Stomach (tissue), 8 donors: ENCODE measurements at regions not wholly inside any gene's neighbourhood (a gene's known extent, or its start where the extent isn't known, plus 50 kb on each side); places are given as distances from the start of the nearest gene placed in this dataset.
"Not testable (repeated sequence)": the region's sequence is repeated elsewhere in the genome, so short reads cannot be mapped to it uniquely, and the experiment has no call there.

Experiments used
- DNase-seq, 2 donors: peaks; one replicate each; pipeline versions ENCODE4 v3.0.0 to v3.0.0-alpha.2; 2013 to 2019
- H3K27ac ChIP-seq, 5 donors: fragments of 200-600 bp in 4 of 5; sonication (generic) in 4 of 5; one replicate each; pipeline ENCODE4 v1.5.1; 2013 to 2019; ENCODE audit warnings: mild to moderate bottlenecking in 1 of 5, moderate library complexity in 1 of 5
- H3K27me3 ChIP-seq, 3 donors: fragments of 200-600 bp; sonication (generic); one replicate each; pipeline ENCODE4 v1.5.1; 2017 to 2019; ENCODE audit warnings: mixed run types in 1 of 3
- H3K36me3 ChIP-seq, 4 donors: fragments of 200-600 bp; sonication (generic); 1 replicate in 3 of 4; 2 replicates in 1 of 4; pipeline ENCODE4 v1.5.1; 2016 to 2019
- H3K4me1 ChIP-seq, 4 donors: fragments of 200-600 bp; sonication (generic); one replicate each; pipeline ENCODE4 v1.5.1; 2016 to 2019
- H3K4me3 ChIP-seq, 4 donors: fragments of 200-600 bp; sonication (generic) in 3 of 4; one replicate each; pipeline ENCODE4 v1.5.1; 2016 to 2019; ENCODE audit warnings: mild to moderate bottlenecking in 1 of 4
- H3K9me3 ChIP-seq, 4 donors: fragments of 200-600 bp; sonication (generic); one replicate each; pipeline ENCODE4 v1.5.1; 2016 to 2019
- CTCF ChIP-seq, 7 experiments: fragments of 450-650 bp in 4 of 7; fragments of 200-600 bp in 3 of 7; sonication (generic) in 3 of 7; IDR thresholded peaks; one replicate each; pipeline ENCODE4 v1.5.1; 2016 to 2019; ENCODE audit warnings: antibody characterized with exemption in 7 of 7, control low read depth in 2 of 7, mild to moderate bottlenecking in 1 of 7
- EP300 ChIP-seq: sonication (generic); formaldehyde crosslinking; IDR thresholded peaks from one replicate; pipeline ENCODE4 v1.6.1; 2017; ENCODE audit warnings: antibody characterized with exemption
- POLR2A ChIP-seq, 4 donors: fragments of 450-650 bp; IDR thresholded peaks; one replicate each; pipeline ENCODE4 v1.6.1; 2016; ENCODE audit warnings: antibody characterized with exemption in 4 of 4, control low read depth in 2 of 4, mild to moderate bottlenecking in 1 of 4, moderate library complexity in 1 of 4
- POLR2AphosphoS5 ChIP-seq, 3 donors: sonication (generic); formaldehyde crosslinking; IDR thresholded peaks; one replicate each; pipeline ENCODE4 v1.6.1; 2016; ENCODE audit warnings: antibody characterized with exemption in 3 of 3
- WGBS, 5 donors: extraction: QIAGEN DNeasy Blood & Tissue Kit in 3 of 5; methylation state at CpG; one replicate each; pipeline versions ENCODE4 v1.1.5 to v1.1.7; 2013 to 2018; 5-methylcytosine and 5-hydroxymethylcytosine counted together
- intact Hi-C: fragments of 100-400 bp; cut with DNase I; formaldehyde crosslinking; loops from one replicate; pipeline ENCODE4 v1.15.1; 2023; ENCODE audit warnings: low total_unique reads
- donor health status: healthy with polysubstance abuse.
- donor health status: Bipolar disorder and iron deficiency.
- donor health status: healthy.

- Histone ChIP-seq H3K27me3 (no peaks in the 10 kb centered on the region), H3K36me3 (no peaks in the 10 kb centered on the region), H3K4me1 (no peaks in the 10 kb centered on the region), H3K27ac (no peak overlapping the region), H3K9me3 (no peaks in the 10 kb centered on the region), H3K4me3 (no peak overlapping the region)
- intact Hi-C loops = no loop called here
- TF ChIP-seq CTCF (IDR thresholded peaks at IDR 0.05) (no peak), EP300 (no peak), POLR2A (IDR thresholded peaks at IDR 0.05) (no peak), POLR2AphosphoS5 (IDR thresholded peaks at IDR 0.05) (no peak)
- DNase-seq = no peak
- 87 to 94% (median 92%) methylated on average over 4 of the region's 4 CpGs for WGBS, 5 donors
Observed at GRCh38 chr6:984031-984430, 291.1 kb upstream of the EXOC2 start.

- no peak overlapping the region for H3K4me3 ChIP-seq
- no peak for DNase-seq
- intact Hi-C loops = no loop called here
- no peaks in the 10 kb centered on the region for H3K36me3 ChIP-seq
- H3K4me1 ChIP-seq = no peaks in the 10 kb centered on the region
- TF ChIP-seq CTCF (IDR thresholded peaks at IDR 0.05) = no peak
- TF ChIP-seq POLR2AphosphoS5 (IDR thresholded peaks at IDR 0.05) = no peak
- no peak for TF ChIP-seq EP300
- TF ChIP-seq POLR2A (IDR thresholded peaks at IDR 0.05) = no peak
- no peaks in the 10 kb centered on the region for H3K27me3 ChIP-seq
- peaks cover 0 to 20% (median 16%) of the 10 kb centered on the region in 4 donors for H3K9me3 ChIP-seq
- no peak overlapping the region for H3K27ac ChIP-seq
- WGBS, 5 donors = 72 to 82% (median 76%) methylated on average over 4 of the region's 4 CpGs
Observed at GRCh38 chr6:978937-979685, 286.2 kb upstream of the EXOC2 start.

- H3K4me3 ChIP-seq, intact Hi-C loops: not testable (repeated sequence)
Observed at GRCh38 chr6:977226-977625, 284.3 kb upstream of the EXOC2 start.

GRCh38 chr6:971981-972640 is 279.2 kb upstream of the EXOC2 start:
- no peak for DNase-seq
- 82 to 89% (median 88%) methylated on average over 17 of the region's 17 CpGs for WGBS, 5 donors
- no peaks in the 10 kb centered on the region for H3K36me3 ChIP-seq
- H3K9me3 ChIP-seq = peaks cover 0 to 16% (median 13%) of the 10 kb centered on the region in 4 donors
- H3K4me1 ChIP-seq = no peaks in the 10 kb centered on the region
- no peaks in the 10 kb centered on the region for H3K27me3 ChIP-seq
- H3K4me3 ChIP-seq = no peak overlapping the region
- intact Hi-C loops = no loop called here
- no peak overlapping the region for H3K27ac ChIP-seq
- no peak for TF ChIP-seq CTCF (IDR thresholded peaks at IDR 0.05)
- no peak for TF ChIP-seq POLR2A (IDR thresholded peaks at IDR 0.05)
- no peak for TF ChIP-seq EP300
- TF ChIP-seq POLR2AphosphoS5 (IDR thresholded peaks at IDR 0.05) = no peak

More at GRCh38 chr6:977226-977625, 284.3 kb upstream of the EXOC2 start:
- DNase-seq, H3K27ac ChIP-seq, H3K4me1 ChIP-seq, H3K36me3 ChIP-seq, H3K27me3 ChIP-seq: not testable (repeated sequence)
- peaks cover 0 to 20% (median 16%) of the 10 kb centered on the region in 4 donors for H3K9me3 ChIP-seq

- no peak overlapping the region for H3K27ac ChIP-seq
- H3K36me3 ChIP-seq = no peaks in the 10 kb centered on the region
- no peak overlapping the region for H3K4me3 ChIP-seq
- H3K27me3 ChIP-seq = no peaks in the 10 kb centered on the region
- WGBS, 5 donors = 84 to 96% (median 93%) methylated on average over 7 of the region's 7 CpGs
- DNase-seq = no peak
- intact Hi-C loops = no loop called here
- TF ChIP-seq EP300 (no peak), POLR2AphosphoS5 (IDR thresholded peaks at IDR 0.05) (no peak), POLR2A (IDR thresholded peaks at IDR 0.05) (no peak), CTCF (IDR thresholded peaks at IDR 0.05) (no peak)
- no peaks in the 10 kb centered on the region for H3K9me3 ChIP-seq
- H3K4me1 ChIP-seq = no peaks in the 10 kb centered on the region
Observed at GRCh38 chr6:968791-969190, 275.9 kb upstream of the EXOC2 start.
